Caco-2 (cell line): ENCODE measurements at regions not wholly inside any gene's neighbourhood (a gene's known extent, or its start where the extent isn't known, plus 50 kb on each side); places are given as distances from the start of the nearest gene placed in this dataset.

ENCODE experiments used
- BruUV-seq: library from RNA; stranded (reverse); fragments of 400-500 nt; replicated peaks from 2 replicates; lab custom pipeline; 2021; lab: Mats Ljungman, UMichigan
- CTCF ChIA-PET: fragments of 300-600 bp; sonication (Branson Sonifier 250); formaldehyde crosslinking; loops from one replicate; lab custom pipeline; 2022; ENCODE audit warnings: antibody characterized with exemption; lab: Charles Lee
- POLR2A ChIA-PET: fragments of 300-600 bp; sonication (Branson Sonifier 250); formaldehyde crosslinking; loops from one replicate; lab custom pipeline; 2022; ENCODE audit warnings: antibody characterized with exemption; lab: Charles Lee
- DNase-seq, 2 experiments: peaks; one replicate each; pipeline versions ENCODE4 v3.0.0 to v3.0.0-alpha.2; 2020 to 2022
- H3K27me3 ChIP-seq: replicated peaks from 2 replicates; pipeline ENCODE4 v1.6.0; 2011; ENCODE audit warnings: low read length; ENCODE audit not compliant: control insufficient read depth, insufficient read depth
- H3K36me3 ChIP-seq: 2 replicates; pipeline ENCODE4 v1.5.1; 2011; ENCODE audit warnings: low read length; ENCODE audit not compliant: control insufficient read depth, insufficient read depth
- H3K4me1 ChIP-seq: fragments of 250-450 bp; sonication (Bioruptor Pico); 2 replicates; pipeline ENCODE4 v1.5.1; 2020; ENCODE audit warnings: mild to moderate bottlenecking
- H3K4me3 ChIP-seq: 2 replicates; pipeline ENCODE4 v1.5.1; 2011; ENCODE audit warnings: low read depth, mild to moderate bottlenecking, control low read depth, low read length
- H3K9me3 ChIP-seq: fragments of 250-450 bp; sonication (Bioruptor Pico); 2 replicates; pipeline ENCODE4 v1.5.1; 2020; ENCODE audit warnings: mild to moderate bottlenecking, moderate library complexity
- H3K27ac Mint-ChIP-seq: one replicate; pipeline ENCODE4 v1.8.0; 2022; ENCODE audit warnings: mixed read lengths; ENCODE audit not compliant: unreplicated experiment
- H3K27me3 Mint-ChIP-seq: one replicate; pipeline ENCODE4 v1.8.0; 2022; ENCODE audit warnings: mixed read lengths; ENCODE audit not compliant: insufficient read depth, unreplicated experiment
- H3K36me3 Mint-ChIP-seq: one replicate; pipeline ENCODE4 v1.8.0; 2022; ENCODE audit warnings: mild to moderate bottlenecking, mixed read lengths; ENCODE audit not compliant: insufficient read depth, unreplicated experiment
- H3K4me1 Mint-ChIP-seq: one replicate; pipeline ENCODE4 v1.8.0; 2022; ENCODE audit warnings: low read depth, mixed read lengths; ENCODE audit not compliant: unreplicated experiment
- H3K4me3 Mint-ChIP-seq: one replicate; pipeline ENCODE4 v1.8.0; 2022; ENCODE audit warnings: mild to moderate bottlenecking, moderate library complexity, mixed read lengths; ENCODE audit not compliant: unreplicated experiment
- H3K9me3 Mint-ChIP-seq: one replicate; pipeline ENCODE4 v1.8.0; 2022; ENCODE audit warnings: mixed read lengths; ENCODE audit not compliant: unreplicated experiment
- intact Hi-C: fragments of 100-400 bp; cut with micrococcal nuclease; formaldehyde crosslinking; loops from one replicate; pipeline ENCODE4 v1.10.0; 2022; ENCODE audit not compliant: unreplicated experiment
- TF ChIP-seq, protein P1 (sequence below), 2 experiments: fragments of 200-600 bp in 1 of 2; IDR thresholded peaks; 1 replicate in 1 of 2; 2 replicates in 1 of 2; pipeline versions ENCODE4 v1.5.1 to v1.8.0; 2011 to 2022; ENCODE audit warnings: antibody characterized with exemption in 1 of 2, control low read depth in 1 of 2, inconsistent platforms in 1 of 2, low read depth in 1 of 2, low read length in 1 of 2, mild to moderate bottlenecking in 1 of 2, moderate library complexity in 1 of 2; ENCODE audit not compliant: insufficient read depth in 1 of 2, severe bottlenecking in 1 of 2, unreplicated experiment in 1 of 2

- Histone ChIP-seq H3K4me1 (peaks cover 17% of the 10 kb centered on the region), H3K27me3 (no peaks in the 10 kb centered on the region; the same call in 1 of the 2 replicates), H3K36me3 (no peaks in the 10 kb centered on the region), H3K4me3 (no peak overlapping the region), H3K9me3 (peaks cover 5% of the 10 kb centered on the region; the same call in 1 of the 2 replicates)
- no peak for DNase-seq
- TF ChIP-seq, protein P1, sequence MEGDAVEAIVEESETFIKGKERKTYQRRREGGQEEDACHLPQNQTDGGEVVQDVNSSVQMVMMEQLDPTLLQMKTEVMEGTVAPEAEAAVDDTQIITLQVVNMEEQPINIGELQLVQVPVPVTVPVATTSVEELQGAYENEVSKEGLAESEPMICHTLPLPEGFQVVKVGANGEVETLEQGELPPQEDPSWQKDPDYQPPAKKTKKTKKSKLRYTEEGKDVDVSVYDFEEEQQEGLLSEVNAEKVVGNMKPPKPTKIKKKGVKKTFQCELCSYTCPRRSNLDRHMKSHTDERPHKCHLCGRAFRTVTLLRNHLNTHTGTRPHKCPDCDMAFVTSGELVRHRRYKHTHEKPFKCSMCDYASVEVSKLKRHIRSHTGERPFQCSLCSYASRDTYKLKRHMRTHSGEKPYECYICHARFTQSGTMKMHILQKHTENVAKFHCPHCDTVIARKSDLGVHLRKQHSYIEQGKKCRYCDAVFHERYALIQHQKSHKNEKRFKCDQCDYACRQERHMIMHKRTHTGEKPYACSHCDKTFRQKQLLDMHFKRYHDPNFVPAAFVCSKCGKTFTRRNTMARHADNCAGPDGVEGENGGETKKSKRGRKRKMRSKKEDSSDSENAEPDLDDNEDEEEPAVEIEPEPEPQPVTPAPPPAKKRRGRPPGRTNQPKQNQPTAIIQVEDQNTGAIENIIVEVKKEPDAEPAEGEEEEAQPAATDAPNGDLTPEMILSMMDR (IDR thresholded peaks at IDR 0.05; ENCODE audit: insufficient read depth in 1 of 2, low read depth in 1 of 2, low read length in 1 of 2, severe bottlenecking in 1 of 2, unreplicated experiment in 1 of 2): no peak
- CTCF ChIA-PET: interaction anchor here (1.0 to 1.2 kb wide), 2 partner anchors 67 to 96 kb away, joined by 3 to 4 read pairs; no protein-coding TSS in a partner anchor
- H3K27ac Mint-ChIP-seq: no peak overlapping the region
- H3K27me3 Mint-ChIP-seq: peaks cover 10% of the 10 kb centered on the region
- H3K4me1 Mint-ChIP-seq: no peaks in the 10 kb centered on the region
- no peak overlapping the region for H3K4me3 Mint-ChIP-seq
- POLR2A ChIA-PET: no interaction called here
- H3K36me3 Mint-ChIP-seq: no peaks in the 10 kb centered on the region
- peaks cover 12% of the 10 kb centered on the region for H3K9me3 Mint-ChIP-seq
- intact Hi-C loops: no loop called here
- no TSS peak for BruUV-seq
These were observed 83.3 kb upstream of the CXCL14 start for GRCh38 chr5:135662061-135662481.

- H3K4me3 ChIP-seq: no peak overlapping the region
- Mint-ChIP-seq H3K27ac (no peak overlapping the region), H3K4me3 (no peak overlapping the region), H3K27me3 (peaks cover 10% of the 10 kb centered on the region), H3K36me3 (no peaks in the 10 kb centered on the region), H3K9me3 (peaks cover 12% of the 10 kb centered on the region), H3K4me1 (no peaks in the 10 kb centered on the region)
- TF ChIP-seq, protein P1 (IDR thresholded peaks at IDR 0.05; ENCODE audit: insufficient read depth in 1 of 2, low read depth in 1 of 2, low read length in 1 of 2, severe bottlenecking in 1 of 2, unreplicated experiment in 1 of 2): no peak
- DNase-seq: no peak
- intact Hi-C loops: no loop called here
- H3K9me3 ChIP-seq: peaks cover 5% of the 10 kb centered on the region; the same call in 1 of the 2 replicates
- no peaks in the 10 kb centered on the region for H3K36me3 ChIP-seq
- BruUV-seq: no TSS peak
- POLR2A ChIA-PET: no interaction called here
- H3K27me3 ChIP-seq: no peaks in the 10 kb centered on the region; the same call in 1 of the 2 replicates
- CTCF ChIA-PET: no interaction called here
- H3K4me1 ChIP-seq: peaks cover 17% of the 10 kb centered on the region
These were observed 82.2 kb upstream of the CXCL14 start for GRCh38 chr5:135660826-135661575.

- H3K4me3 ChIP-seq: no peak overlapping the region
- H3K36me3 Mint-ChIP-seq: no peaks in the 10 kb centered on the region
- H3K9me3 ChIP-seq: peaks cover 5% of the 10 kb centered on the region; the same call in 1 of the 2 replicates
- H3K27ac Mint-ChIP-seq: no peak overlapping the region
- no peaks in the 10 kb centered on the region; the same call in 1 of the 2 replicates for H3K27me3 ChIP-seq
- H3K4me3 Mint-ChIP-seq: no peak overlapping the region
- ChIA-PET POLR2A (no interaction called here), CTCF (no interaction called here)
- intact Hi-C loops: no loop called here
- H3K4me1 ChIP-seq: peaks cover 4% of the 10 kb centered on the region; the same call in 1 of the 2 replicates
- no TSS peak for BruUV-seq
- H3K27me3 Mint-ChIP-seq: peaks cover 6% of the 10 kb centered on the region
- TF ChIP-seq, protein P1 (IDR thresholded peaks at IDR 0.05; ENCODE audit: insufficient read depth in 1 of 2, low read depth in 1 of 2, low read length in 1 of 2, severe bottlenecking in 1 of 2, unreplicated experiment in 1 of 2): no peak
- no peaks in the 10 kb centered on the region for H3K4me1 Mint-ChIP-seq
- DNase-seq: no peak
- no peaks in the 10 kb centered on the region for H3K36me3 ChIP-seq
- H3K9me3 Mint-ChIP-seq: peaks cover 12% of the 10 kb centered on the region
These were observed 78.9 kb upstream of the CXCL14 start for GRCh38 chr5:135657536-135658305.
